ENCODE measurements at regions not wholly inside any gene's neighbourhood (a gene's known extent, or its start where the extent isn't known, plus 50 kb on each side); places are given as distances from the start of the nearest gene placed in this dataset.
A peak's percentile ranks its signal among the peaks of the same experiment; 100 is the strongest.

DNA sequence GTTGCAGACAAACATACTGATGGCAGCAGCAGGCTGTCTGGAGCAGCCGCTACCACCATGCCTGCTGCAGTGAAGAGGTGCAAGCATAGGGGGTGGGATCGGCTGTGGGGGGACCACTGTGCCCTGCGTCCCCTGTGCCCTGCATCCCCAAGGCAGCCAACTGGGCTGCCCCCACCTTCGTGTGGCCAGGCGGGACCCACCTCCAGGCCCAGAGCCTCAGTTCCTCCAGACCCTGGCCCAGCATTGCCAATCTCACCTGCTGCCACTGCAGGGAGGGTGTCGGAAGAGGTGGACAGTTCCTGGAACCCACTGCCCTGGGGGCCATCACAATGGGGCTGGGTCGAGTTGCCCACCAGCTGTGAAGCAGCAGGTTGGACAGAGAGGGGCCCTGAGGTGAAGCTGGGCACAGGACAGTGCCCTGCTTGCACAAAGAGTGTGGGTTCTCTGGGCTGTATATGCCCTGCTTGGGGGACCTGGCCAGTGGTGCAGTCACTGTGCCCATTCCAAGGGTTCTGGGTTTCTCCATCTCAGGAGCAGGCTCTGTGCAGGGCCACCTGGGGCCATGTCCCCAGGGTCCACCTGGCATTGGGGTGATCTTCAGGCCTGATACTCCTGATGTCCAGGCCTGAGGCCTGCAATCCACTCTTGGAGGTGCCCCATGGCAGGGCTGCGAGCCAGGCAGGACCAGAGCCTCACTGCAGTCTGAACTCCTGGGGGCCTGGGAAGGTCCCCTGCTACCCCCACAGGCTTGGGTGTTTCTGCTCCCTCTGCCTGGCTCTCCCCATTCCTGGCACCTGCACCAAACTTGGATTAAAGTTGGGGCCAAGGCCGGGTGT lies 261.4 kb upstream of the NRIP1 start:
- no peak for DNase-seq

DNA sequence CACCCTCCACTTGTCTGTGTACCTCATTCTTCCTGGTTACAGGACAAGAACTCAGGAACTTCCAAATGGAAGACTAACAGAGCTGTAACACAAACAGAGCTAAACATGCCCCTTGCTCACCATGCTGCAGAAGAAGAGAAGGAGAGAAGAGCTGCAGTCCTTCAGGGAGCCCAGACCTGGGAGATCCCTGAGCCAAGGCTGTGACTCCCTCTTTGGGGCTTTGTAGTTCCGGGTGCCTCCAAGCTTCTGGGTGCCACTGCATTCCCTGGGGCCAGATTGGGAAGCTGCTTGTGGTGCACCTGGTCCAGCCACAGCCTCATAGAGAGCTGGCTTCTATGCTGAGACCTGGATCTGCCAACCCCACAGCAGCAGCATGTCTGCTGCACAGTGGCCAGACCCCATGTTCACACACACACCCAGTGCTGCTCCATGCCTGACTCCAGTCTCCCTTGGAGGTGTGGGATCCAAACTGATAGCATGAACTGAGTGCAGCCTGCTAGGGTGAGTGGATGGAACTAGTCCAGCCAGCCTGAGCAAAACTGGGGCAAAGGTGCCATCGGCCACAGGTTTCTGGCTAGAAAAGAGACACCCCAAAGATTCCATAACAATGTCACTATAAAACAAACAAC lies 263.0 kb upstream of the NRIP1 start:
- no peak for DNase-seq

DNA sequence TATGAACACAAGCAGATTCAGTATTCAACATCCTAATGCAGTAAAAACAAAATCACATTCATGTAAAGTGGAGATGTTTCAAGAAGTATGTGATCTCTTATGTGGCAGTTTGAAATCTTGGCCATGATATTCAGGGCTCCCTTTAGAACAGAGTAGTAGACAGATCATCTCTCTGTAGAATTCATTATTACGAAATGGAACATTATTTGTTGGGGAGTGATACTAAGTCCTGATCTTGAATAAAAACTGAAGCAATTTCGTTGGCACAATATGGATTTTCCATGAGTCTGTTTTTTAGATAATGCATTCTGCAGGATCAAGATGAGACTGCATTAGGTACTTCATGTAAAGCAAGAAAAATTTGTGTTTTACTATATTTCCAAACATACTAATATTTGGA lies 264.4 kb upstream of the NRIP1 start:
- DNase-seq: no peak

DNA sequence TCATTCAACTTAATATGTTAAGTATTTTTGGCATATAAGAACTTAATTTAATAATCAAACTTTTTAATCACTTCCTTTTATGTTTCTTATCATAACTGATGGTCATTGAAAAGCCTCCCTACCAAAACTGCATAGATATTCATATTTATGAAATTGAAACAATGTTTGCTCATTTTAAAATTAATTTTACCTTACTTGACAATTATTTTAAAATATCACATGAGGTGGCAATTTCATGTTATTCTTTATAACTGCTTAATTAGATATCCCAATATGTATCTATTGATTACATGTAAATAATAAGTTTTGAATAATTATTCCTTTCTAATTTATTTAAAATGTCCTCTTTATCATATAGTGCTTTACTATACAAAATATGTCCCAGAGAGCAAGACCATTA lies 266.1 kb upstream of the NRIP1 start:
- no peak for DNase-seq

DNA sequence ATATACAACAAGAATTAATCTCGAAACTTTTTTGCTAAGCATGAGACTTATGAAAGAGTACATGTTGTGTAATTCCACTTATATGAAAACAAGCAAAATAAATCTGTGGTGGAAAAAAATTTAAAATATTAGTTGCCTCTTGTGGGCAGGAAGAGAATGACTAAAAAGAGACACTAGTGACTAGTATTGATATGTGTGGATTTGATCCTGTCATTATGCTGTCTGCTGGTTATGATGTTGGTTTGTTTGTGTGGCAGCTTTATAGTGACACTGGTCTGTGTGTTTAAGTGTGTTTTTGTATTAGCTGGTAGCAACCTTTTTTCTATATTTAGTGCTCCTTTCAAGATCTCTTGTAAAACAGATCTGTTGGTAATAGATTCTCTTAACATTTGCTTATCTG lies 267.8 kb upstream of the NRIP1 start:
- no peak for DNase-seq

DNA sequence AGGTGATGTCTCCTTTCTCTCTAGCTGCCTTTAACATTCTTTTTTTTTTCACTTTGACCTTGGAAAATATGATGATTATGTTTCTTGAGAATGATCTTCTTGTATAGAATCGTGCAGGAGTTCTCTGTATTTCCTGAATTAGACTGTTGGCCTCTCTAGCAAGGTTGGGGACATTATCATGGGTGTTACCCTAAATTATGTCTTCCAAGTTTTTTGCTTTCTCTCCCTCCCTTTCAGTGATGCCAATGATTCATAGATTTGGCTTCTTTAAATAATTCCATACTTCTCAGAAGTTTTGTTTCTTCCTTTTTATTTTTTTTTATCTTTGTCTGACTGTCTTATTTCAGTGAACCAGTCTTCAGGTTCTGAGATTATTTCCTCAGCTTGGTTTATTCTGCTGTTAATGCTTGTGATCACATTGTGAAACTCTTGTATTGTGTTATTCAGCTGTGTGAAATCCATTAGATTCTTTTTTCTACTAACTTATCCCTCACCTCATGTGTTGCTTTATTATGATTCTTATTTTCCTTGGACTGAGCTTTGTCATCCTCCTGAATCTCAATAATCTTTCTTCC lies 268.4 kb upstream of the NRIP1 start:
- no peak for DNase-seq

DNA sequence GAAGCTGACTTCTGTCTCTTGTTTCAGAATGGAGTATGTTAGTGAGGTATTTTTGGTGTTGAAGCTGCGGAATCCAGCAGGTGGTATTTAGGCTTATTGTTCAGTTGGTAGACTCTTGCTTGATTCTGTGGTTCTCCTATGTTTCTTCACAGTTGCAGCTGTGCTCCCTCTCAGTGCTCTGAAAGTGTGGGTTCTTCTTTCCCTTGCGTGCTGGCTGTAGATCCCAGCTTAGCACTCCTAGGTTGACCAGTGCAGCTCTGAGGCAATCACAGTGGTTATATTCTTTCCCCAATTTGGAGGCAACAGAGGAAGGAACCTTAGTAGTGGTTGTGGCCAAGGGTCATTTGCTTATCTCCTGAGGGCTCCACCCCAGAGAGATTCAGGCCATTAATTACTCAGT lies 269.2 kb upstream of the NRIP1 start:
- peak; percentile 23 for DNase-seq

DNA sequence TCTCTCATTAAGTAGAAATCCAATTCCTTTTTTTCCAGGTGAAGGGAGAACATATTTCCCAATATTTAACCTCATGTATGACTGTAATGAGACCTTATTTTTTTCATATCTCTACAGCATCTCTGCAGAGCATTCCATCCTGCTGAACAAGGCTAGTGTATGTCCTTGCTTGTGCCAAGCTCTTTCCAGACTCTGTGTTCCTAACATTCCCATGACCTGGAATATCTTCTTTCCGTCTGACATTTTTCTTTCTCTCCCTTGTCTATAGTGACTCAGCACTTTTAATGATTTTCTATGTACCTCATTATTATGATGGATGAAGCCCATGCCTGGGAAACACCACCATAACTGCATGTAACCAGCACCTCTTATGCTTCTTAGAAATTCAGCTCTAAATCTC lies 278.3 kb upstream of the NRIP1 start:
- DNase-seq: no peak

DNA sequence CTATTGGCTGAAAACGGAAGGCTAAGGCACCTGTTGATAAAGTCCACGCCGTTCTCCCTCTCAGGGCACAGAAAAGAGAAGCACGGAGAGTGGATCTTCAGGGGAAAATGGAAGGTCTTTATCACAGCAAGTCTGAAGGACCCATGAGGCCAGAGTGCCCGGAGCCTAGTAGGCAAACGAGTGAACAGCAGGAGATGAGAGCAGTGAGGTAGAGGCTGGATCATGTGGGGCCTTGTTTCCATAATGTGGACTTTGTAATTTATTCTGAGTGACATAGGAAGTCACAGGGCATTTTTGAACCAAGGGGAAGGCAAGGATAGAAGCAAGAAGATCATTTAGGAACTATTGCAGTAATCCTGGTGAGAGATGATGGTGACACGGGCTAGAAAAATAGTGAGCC lies 287.2 kb upstream of the NRIP1 start:
- DNase-seq: no peak

DNA sequence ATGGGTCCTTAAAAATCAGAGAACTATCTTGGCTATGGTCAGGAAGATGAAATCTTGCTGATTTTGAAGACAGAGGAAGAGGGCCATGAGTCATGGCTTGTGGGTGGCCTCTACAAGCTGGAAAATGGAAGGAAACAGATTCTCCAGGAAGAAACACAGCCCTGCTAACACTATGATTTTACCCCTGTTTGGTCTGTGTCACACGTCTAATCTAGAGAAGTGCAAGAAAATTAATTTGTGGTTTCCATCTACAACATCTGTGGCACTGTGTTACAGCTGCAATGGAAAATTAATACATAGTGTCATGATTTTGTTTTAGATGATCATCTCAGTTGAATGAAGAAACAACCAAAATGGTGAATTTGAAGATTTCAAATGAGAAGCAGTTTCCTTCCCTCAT lies 288.7 kb upstream of the NRIP1 start:
- no peak for DNase-seq

DNA sequence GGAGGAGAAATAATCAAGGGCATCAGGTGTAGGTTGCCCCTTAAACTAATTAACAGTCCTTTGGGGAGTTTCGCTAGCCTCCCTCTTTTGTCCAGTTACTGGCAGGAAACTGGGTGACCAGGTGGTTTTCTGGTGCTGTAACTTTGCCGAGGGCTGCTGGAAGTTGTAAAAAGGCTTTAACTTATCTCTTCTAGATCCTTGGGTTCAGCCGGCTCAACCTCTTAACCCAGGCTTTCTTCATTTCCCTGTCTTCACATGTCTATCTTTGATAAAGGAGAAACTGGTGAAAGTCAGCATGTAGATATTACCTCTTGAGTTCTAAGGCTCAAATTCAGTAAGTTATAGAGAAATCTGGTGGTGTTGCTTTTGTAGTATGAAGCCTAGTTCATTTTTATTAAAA lies 289.7 kb upstream of the NRIP1 start:
- peak; percentile 7 for DNase-seq

DNA sequence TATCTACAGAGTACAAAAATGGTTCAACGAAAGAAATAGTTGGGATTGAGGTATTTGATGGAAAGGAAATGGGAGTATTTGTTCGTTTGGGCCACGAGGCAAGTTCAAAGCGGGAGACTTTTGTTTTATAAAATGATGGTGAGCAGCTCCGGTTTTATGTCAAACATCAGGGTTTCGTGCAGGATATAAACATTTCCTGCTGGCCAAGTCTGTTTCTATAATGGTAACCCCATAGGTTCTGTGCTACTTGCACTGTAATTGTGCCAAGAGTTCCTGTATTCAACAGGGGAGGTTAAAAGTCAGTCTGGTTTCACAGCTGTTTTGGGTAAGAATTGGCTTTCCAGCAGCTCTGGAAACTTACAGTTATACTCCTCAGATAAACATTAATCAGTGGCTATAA lies 290.3 kb upstream of the NRIP1 start:
- no peak for DNase-seq

DNA sequence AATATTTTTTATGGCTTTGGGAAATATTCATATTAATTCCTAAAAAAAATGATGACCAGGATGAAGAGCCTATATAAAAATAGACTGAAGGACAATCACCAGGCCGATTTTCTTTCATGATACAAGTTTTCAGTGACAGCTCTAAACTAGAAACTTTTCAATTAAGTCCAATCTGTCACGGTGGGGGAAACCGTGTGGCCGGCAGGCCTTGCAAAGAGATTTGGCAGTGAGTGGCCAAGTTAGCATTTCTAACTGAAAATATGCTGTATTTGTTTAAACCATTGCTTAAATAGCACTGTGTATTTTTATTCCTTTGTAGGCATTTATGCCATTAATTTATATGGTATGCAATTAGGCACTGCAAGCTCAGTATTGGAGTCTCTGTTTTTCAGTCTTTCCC lies 294.5 kb upstream of the NRIP1 start:
- DNase-seq: no peak

DNA sequence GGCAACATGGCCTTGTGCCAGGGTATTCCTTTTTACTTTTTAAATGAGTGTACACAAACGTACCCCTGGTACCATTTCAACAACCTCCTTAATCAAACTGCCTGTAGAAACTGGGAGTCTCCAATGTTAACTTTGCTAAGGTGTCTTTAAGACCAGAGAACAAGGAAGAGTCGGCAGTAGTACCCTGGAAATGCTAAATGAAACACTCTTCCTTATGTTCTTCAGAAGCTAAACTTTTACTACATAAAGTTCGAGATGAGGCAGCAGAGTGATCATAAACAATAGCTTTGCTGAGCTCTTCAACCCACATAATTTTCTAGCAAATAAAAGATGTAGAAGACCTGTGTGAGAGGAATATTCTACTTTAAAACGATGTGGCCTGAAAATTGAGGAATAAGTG lies 297.7 kb upstream of the NRIP1 start:
- no peak for DNase-seq

DNA sequence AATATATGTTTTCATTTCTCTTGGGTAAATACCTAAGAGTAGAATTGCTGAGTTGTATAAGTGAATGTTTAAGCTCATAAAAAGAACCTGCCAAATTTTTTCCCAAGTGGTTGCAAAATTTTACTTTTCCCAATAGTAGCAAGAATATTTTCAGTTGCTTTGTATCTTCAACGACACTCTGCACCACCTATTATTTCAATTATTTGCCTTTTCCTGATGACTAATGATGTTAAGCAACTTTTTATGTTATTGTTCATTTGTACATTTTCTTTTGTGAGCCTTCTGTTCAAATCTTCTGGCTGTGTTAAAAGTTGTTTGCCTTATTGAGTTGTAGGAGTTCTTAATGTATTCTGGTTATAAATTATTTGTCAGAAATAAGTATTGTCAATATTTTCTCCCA lies 299.1 kb upstream of the NRIP1 start:
- DNase-seq: no peak

DNA sequence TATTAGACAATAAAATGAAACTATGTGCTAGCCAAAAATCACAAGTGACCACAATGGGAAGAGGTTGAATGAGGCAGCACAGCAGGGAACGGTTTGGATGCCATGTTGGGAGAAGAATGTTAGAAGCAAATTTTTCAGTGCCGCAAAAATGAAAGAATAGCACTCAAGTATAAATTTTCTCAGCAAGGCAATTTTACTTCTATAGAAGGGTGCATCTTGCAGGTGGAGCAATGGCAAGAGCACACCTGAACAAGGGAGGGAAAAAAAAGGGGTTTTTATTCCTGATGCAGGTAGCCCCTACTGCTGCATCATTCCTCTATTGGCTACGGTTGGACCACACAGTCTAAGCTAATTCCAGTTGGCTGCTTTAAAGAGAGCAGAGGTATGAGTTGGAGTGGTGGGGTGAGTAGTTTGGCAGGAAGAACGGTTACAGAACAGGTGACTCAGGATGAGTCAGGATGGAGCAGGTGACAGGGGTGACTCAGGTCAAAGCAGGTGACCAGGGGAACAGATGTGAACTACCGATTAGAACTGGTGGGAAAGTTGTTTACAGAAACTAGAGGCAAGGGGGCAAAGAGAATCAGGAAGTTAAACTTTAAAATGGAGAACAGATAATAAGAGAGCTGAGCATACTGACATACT lies 301.1 kb upstream of the NRIP1 start:
- DNase-seq: no peak

DNA sequence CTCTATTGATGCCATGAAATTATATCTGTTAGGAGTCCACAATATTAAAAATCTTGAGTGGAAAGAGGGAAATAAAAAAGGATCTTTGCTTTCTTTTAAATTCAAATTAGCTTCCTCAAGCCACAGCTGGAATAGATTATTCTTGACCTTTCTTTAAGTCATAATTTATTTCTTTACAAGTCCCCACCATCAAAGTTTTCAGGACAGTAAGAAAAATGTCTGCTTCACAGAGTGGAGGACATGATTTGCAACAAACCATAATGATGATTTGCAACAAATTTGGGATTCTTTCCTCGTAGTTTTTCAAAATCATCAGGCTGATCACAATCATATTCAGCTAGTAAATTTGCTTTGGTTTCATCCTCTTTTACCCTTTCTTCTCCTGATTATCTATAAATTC lies 301.8 kb upstream of the NRIP1 start:
- DNase-seq: no peak

DNA sequence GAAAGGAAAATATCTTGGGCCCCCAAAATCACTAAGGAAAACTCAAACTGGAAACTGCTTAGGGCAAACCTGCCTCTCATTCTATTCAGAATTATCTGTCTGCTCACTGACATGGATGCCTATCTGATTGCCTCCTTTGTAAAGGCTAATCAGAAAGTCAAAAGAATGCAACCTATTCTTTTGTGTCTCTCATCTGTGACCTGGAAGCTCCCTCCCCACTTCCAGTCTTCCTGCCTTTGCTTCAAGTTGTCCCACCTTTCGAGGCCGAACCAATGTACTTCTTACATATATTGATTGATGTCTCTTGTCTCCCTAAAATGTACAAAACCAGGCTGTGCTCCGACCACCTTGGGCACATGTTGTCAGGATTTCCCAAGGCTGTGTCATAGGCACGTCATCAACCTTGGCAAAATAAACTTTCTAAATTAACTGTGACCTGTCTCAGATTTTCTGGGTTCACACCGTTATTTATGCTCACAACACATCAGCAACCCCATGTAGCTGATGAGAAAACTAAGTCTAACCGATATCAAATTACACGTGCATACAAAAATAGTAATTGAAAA lies 302.3 kb upstream of the NRIP1 start:
- DNase-seq: no peak

DNA sequence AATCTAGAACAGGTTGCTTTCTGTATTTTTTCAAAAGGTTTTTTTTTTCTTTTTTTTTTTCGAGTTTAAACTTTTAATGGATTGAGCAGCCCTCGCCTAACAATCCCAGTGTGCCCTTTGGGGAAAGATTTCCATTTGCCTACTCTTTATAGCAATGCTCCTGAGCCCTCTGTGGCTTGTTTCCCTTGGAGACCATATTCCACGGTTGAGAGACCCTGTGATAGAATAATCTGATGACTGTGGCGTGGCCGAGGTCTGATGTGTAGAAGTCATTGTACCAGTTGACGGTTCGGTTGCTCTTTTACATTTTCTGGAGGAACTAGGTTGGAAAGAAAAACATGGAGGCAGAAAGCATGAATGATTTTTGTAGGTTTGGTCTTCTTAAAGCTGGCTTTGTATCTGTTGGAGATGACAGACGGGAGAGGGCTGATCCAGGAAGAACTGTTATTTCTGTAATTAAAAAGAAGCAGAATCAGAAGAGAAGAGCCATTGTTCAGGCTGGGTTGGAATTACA lies 305.7 kb upstream of the NRIP1 start:
- DNase-seq: no peak

DNA sequence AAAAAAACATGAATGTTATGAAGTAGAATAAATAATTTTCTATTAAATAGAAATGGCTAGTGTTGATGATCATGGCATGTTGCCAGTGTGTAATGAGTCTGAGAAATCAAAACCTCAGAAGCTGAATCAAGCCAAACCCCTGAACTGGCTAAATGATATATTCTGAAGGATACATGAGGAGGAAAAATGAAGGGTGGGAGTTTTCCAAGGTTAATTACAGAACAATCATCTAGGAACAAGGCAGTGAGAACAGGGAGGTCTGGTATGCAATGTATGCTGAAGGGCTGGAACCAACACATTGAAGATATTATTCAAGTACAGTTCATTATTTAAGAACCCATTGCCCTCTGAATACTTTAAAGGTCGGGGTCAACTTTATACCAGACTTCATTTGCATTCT lies 309.1 kb upstream of the NRIP1 start:
- no peak for DNase-seq

DNA sequence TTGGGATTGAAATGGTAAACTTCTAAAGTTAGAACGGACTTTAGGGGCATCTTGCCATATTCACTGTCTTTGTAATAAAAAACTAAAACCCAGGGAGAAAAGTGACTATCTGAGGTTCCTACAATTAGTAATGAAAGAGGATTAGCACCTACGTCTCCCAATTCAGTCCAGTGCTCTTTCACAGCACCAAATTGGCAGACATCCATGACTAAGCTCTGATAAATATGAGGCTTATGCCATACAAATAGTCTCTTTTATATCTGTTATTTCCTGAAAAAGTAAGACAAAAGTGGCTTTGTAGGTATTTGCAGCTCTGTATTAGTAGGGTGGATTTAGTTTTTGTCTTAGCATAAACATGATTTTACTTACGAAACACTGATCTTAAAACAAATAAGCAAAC lies 315.0 kb upstream of the NRIP1 start:
- DNase-seq: no peak

DNA sequence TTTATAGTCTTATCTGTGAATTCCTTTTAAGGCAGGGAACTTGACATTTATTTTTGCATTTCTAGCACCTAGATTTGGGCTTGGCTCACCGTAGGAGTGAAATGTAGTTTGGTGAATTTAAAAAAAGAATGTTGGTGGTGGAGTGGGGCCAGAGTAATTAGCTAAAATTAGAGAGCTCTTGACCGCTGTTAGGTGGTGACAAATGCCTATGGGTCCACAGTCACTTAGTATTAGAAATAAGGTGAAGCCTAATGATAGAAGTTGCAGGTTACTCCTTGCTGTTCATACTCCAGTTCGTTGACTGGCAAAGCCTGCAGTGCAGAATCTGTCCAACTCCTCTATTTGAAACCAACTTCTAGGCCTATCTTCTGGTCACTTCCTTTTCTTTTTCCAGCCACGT lies 318.8 kb upstream of the NRIP1 start:
- DNase-seq: no peak

DNA sequence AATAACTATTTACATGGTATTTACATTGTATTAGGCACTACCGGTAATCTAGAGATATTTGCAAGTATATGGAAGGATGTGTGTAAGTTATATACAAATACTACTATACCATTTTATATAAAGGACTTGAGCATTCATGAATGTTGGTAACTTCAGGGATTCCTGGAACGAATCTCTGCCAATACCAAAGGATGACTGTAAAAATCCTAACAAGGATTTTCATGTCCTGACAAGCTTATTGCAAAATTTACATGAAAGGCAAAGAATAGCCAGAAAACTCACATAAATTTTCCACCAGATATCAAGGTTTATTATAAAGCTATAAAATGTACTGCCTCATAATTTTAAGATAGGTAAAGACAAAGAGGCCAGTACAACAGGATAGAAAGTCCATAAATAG lies 325.2 kb upstream of the NRIP1 start:
- DNase-seq: no peak

DNA sequence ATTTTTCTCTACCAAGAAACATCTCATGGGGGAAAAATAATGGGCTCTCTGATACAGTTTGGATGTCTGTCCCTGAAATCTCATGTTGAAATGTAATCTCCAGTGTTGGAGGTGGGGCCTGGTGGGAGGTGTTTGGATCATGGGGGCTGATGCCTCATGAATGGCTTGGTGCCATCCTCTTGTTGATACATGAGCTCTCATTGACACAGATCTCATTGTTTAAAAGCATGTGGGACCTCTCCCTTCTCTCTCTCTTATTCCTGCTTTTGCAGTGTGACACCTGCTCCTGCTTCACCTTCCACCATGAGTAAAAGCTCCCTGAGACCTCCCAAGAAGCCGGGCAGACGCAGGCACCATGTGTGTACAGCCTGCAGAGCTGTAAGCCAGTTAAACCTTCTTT lies 332.5 kb upstream of the NRIP1 start:
- no peak for DNase-seq
